H9 (cell line): ENCODE measurements at regions not wholly inside any gene's neighbourhood (a gene's known extent, or its start where the extent isn't known, plus 50 kb on each side); places are given as distances from the start of the nearest gene placed in this dataset.

Experiments used
- DNase-seq: peaks from one replicate; pipeline ENCODE4 v3.0.0-alpha.2; 2017
- H2AFZ ChIP-seq: one replicate; pipeline ENCODE4 v1.6.1; 2013; ENCODE audit warnings: mild to moderate bottlenecking, low read length, control low read depth, moderate library complexity
- H2AK5ac ChIP-seq: 2 replicates; pipeline ENCODE4 v1.6.1; 2013; ENCODE audit warnings: low read length, control low read depth, mixed read lengths; ENCODE audit not compliant: insufficient read length
- H2BK120ac ChIP-seq: one replicate; pipeline ENCODE4 v1.6.1; 2013; ENCODE audit warnings: low read depth, mild to moderate bottlenecking, low read length, control low read depth, inconsistent platforms; ENCODE audit not compliant: poor library complexity, severe bottlenecking
- H2BK12ac ChIP-seq: 2 replicates; pipeline ENCODE4 v1.6.1; 2013; ENCODE audit warnings: low read length, control low read depth, mixed read lengths, low read depth; ENCODE audit not compliant: insufficient read length
- H2BK15ac ChIP-seq: 2 replicates; pipeline ENCODE4 v1.6.1; 2013; ENCODE audit warnings: low read depth, low read length, control low read depth
- H2BK20ac ChIP-seq: one replicate; pipeline ENCODE4 v1.6.1; 2013; ENCODE audit warnings: low read depth, mild to moderate bottlenecking, low read length, control low read depth, inconsistent platforms; ENCODE audit not compliant: poor library complexity, severe bottlenecking
- H2BK5ac ChIP-seq: 2 replicates; pipeline ENCODE4 v1.6.1; 2013; ENCODE audit warnings: low read length, control low read depth, mixed read lengths; ENCODE audit not compliant: insufficient read length
- H3K14ac ChIP-seq: 2 replicates; pipeline ENCODE4 v1.6.1; 2013; ENCODE audit warnings: low read length, control low read depth; ENCODE audit not compliant: insufficient read depth
- H3K18ac ChIP-seq: 2 replicates; pipeline ENCODE4 v1.6.1; 2013; ENCODE audit warnings: low read depth, mild to moderate bottlenecking, mixed read lengths, low read length, control low read depth; ENCODE audit not compliant: insufficient read length
- H3K23ac ChIP-seq: 2 replicates; pipeline ENCODE4 v1.6.1; 2013; ENCODE audit warnings: low read length, control low read depth, mixed read lengths, low read depth; ENCODE audit not compliant: insufficient read length
- H3K23me2 ChIP-seq: 2 replicates; pipeline ENCODE4 v1.6.1; 2013; ENCODE audit warnings: low read depth, mild to moderate bottlenecking, mixed read lengths, low read length, control low read depth; ENCODE audit not compliant: insufficient read length, poor library complexity, severe bottlenecking
- H3K27ac ChIP-seq: 2 replicates; pipeline ENCODE4 v1.5.1; 2013; ENCODE audit warnings: low read length, control low read depth, mixed read lengths, low read depth; ENCODE audit not compliant: insufficient read length
- H3K27me3 ChIP-seq: 2 replicates; pipeline ENCODE4 v1.6.1; 2013; ENCODE audit warnings: low read length, control low read depth, inconsistent platforms; ENCODE audit not compliant: insufficient read depth
- H3K4ac ChIP-seq: 2 replicates; pipeline ENCODE4 v1.6.1; 2013; ENCODE audit warnings: low read depth, mild to moderate bottlenecking, control low read depth, inconsistent platforms, low read length, moderate library complexity
- H3K4me1 ChIP-seq: 2 replicates; pipeline ENCODE4 v1.6.1; 2013; ENCODE audit warnings: low read length, control low read depth, inconsistent platforms; ENCODE audit not compliant: insufficient read depth
- H3K4me2 ChIP-seq: 2 replicates; pipeline ENCODE4 v1.6.1; 2013; ENCODE audit warnings: low read length, control low read depth, mixed read lengths; ENCODE audit not compliant: insufficient read length, insufficient read depth
- H3K56ac ChIP-seq: 2 replicates; pipeline ENCODE4 v1.6.1; 2013; ENCODE audit warnings: low read depth, mild to moderate bottlenecking, mixed read lengths, low read length, control low read depth; ENCODE audit not compliant: insufficient read length
- H3K79me1 ChIP-seq: 2 replicates; pipeline ENCODE4 v1.6.1; 2013; ENCODE audit warnings: low read depth, mild to moderate bottlenecking, moderate library complexity, low read length, control low read depth, inconsistent platforms; ENCODE audit not compliant: insufficient read depth, poor library complexity, severe bottlenecking
- H3K79me2 ChIP-seq: 2 replicates; pipeline ENCODE4 v1.6.1; 2013; ENCODE audit warnings: low read length, control low read depth, inconsistent platforms; ENCODE audit not compliant: insufficient read depth
- H3K9ac ChIP-seq: 2 replicates; pipeline ENCODE4 v1.6.1; 2013; ENCODE audit warnings: low read length, control low read depth, mixed read lengths; ENCODE audit not compliant: insufficient read length; ENCODE audit errors: extremely low read depth
- H3K9me3 ChIP-seq: one replicate; pipeline ENCODE4 v1.6.1; 2013; ENCODE audit warnings: low read depth, low read length, inconsistent platforms; ENCODE audit not compliant: control insufficient read depth
- H3T11ph ChIP-seq: one replicate; pipeline ENCODE4 v1.6.1; 2013; ENCODE audit warnings: mild to moderate bottlenecking, low read length, control low read depth, inconsistent platforms
- H4K20me1 ChIP-seq: one replicate; pipeline ENCODE4 v1.6.1; 2013; ENCODE audit not compliant: control insufficient read depth, insufficient read length, insufficient read depth
- H4K5ac ChIP-seq: 2 replicates; pipeline ENCODE4 v1.6.1; 2013; ENCODE audit warnings: low read depth, mild to moderate bottlenecking, mixed read lengths, low read length, control low read depth; ENCODE audit not compliant: insufficient read length
- H4K8ac ChIP-seq: replicated peaks from 2 replicates; pipeline ENCODE4 v1.6.1; 2013; ENCODE audit warnings: low read length, control low read depth, mixed read lengths, low read depth; ENCODE audit not compliant: insufficient read length
- H4K91ac ChIP-seq: 2 replicates; pipeline ENCODE4 v1.6.1; 2013; ENCODE audit warnings: low read depth, mild to moderate bottlenecking, moderate library complexity, mixed read lengths, low read length, control low read depth; ENCODE audit not compliant: insufficient read length
- H3K27ac Mint-ChIP-seq, 3 experiments: 2 replicates in 2 of 3; 3 replicates in 1 of 3; pipeline ENCODE4 v1.8.0; 2020 to 2021; ENCODE audit warnings: mixed read lengths in 3 of 3, mild to moderate bottlenecking in 1 of 3, moderate library complexity in 1 of 3
- H3K27me3 Mint-ChIP-seq: 2 replicates; pipeline ENCODE4 v1.8.0; 2021; ENCODE audit warnings: low read depth, mild to moderate bottlenecking, moderate library complexity, mixed read lengths
- H3K36me3 Mint-ChIP-seq, 3 experiments: 2 replicates in 2 of 3; 3 replicates in 1 of 3; pipeline ENCODE4 v1.8.0; 2020 to 2021; ENCODE audit warnings: low read depth in 3 of 3, mixed read lengths in 3 of 3; ENCODE audit not compliant: insufficient read depth in 1 of 3
- H3K4me1 Mint-ChIP-seq, 2 experiments: 2 replicates each; pipeline ENCODE4 v1.8.0; 2020; ENCODE audit warnings: mixed read lengths in 2 of 2
- H3K4me3 Mint-ChIP-seq, 2 experiments: 2 replicates in 1 of 2; 3 replicates in 1 of 2; pipeline ENCODE4 v1.8.0; 2020 to 2021; ENCODE audit warnings: mild to moderate bottlenecking in 2 of 2, mixed read lengths in 2 of 2, moderate library complexity in 1 of 2
- H3K9me3 Mint-ChIP-seq, 2 experiments: 2 replicates in 1 of 2; 3 replicates in 1 of 2; pipeline ENCODE4 v1.8.0; 2020; ENCODE audit warnings: mild to moderate bottlenecking in 2 of 2, mixed read lengths in 2 of 2, moderate library complexity in 1 of 2
- CTCF ChIP-seq: fragments of 200-600 bp; sonication (generic); conservative IDR thresholded peaks from 3 replicates; pipeline ENCODE4 v1.8.0; 2021; ENCODE audit warnings: antibody characterized with exemption, mild to moderate bottlenecking
- WGBS: extraction: QIAGEN DNeasy Blood & Tissue Kit; methylation state at CpG from one replicate; pipeline ENCODE4 v1.1.7; 2013; ENCODE audit warnings: missing lambda C conversion rate, low lambda C conversion rate, mixed read lengths; ENCODE audit not compliant: insufficient read length; ENCODE audit errors: extremely low coverage; 5-methylcytosine and 5-hydroxymethylcytosine counted together

DNA sequence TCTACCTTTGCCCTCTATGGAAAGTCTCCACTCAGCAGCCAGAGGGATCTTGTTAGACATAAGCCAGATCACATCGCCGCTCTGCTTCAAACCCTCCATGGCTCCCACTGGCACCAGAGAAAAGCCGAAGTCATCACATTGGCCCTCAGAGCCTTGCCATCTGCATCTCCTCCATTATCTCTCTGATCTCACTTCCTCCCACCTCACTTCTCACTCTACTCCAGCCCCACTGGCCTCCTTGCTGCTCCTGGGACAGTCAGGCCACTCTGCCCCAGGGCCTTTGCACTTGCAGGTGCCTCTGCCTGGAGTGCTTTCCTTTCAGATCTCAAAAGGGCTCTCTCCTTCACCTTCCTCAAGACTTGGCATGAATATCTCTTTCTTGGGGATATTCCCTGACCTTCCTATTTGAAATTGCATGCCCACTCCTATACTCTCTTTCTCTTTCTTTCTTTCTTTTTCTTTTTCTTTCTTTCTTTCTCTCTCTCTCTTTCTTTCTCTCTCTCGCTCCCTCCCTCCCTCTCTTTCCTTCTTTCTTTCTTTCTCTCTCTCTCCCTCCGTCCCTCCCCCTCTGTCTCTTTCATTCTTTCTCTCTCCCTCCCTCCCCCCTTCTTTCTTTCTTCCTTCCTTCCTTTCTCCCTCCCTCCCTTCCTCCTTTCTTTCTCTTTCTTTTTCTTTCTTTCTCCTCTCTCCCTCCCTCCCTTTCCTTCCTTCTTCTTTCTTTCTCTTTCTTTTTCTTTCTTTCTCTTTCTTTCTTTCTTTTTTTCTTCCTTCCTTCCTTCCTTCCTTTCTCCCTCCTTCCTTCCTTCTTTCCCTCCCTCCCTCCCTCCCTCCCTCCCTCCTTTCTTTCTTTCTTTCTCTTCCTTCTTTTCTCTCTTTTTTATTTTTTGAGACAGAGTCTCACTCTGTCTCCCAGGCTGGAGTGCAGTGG is 96.0 kb upstream of the CASZ1 start:
- no peak overlapping the region for H3K4ac ChIP-seq
- no CpG with 5 or more reads among the region's 5 CpGs for WGBS
- no peak overlapping the region for H3K27ac ChIP-seq
- H4K5ac ChIP-seq, result no peak overlapping the region
- no peak overlapping the region for H2BK15ac ChIP-seq
- no peaks in the 10 kb centered on the region for H3K36me3 Mint-ChIP-seq
- no peak overlapping the region for H3T11ph ChIP-seq
- H2BK12ac ChIP-seq, result no peak overlapping the region
- H4K20me1 ChIP-seq, result no peaks in the 10 kb centered on the region
- H3K14ac ChIP-seq, result no peak overlapping the region; the same call in 1 of the 2 replicates
- peaks cover 15 to 21% of the 10 kb centered on the region in 2 experiments for H3K4me1 Mint-ChIP-seq
- H3K4me3 Mint-ChIP-seq, result no peak overlapping the region
- no peak overlapping the region for H2BK5ac ChIP-seq
- no peak for DNase-seq
- H3K56ac ChIP-seq, result no peak overlapping the region
- no peak overlapping the region for H3K23ac ChIP-seq
- TF ChIP-seq CTCF, result no peak
- no peaks in the 10 kb centered on the region for H3K79me2 ChIP-seq
- H3K9me3 Mint-ChIP-seq, result peaks cover 0 to 3% of the 10 kb centered on the region in 2 experiments; a peak in 1 of 5 replicates
- H3K9ac ChIP-seq, result no peak overlapping the region
- H4K91ac ChIP-seq, result no peak overlapping the region
- no peak overlapping the region for H3K27ac Mint-ChIP-seq
- peaks cover 38% of the 10 kb centered on the region for H3K27me3 Mint-ChIP-seq
- H3K4me1 ChIP-seq, result no peaks in the 10 kb centered on the region
- H3K27me3 ChIP-seq, result peaks cover 2% of the 10 kb centered on the region; the same call in 1 of the 2 replicates
- no peaks in the 10 kb centered on the region for H3K79me1 ChIP-seq
- no peak overlapping the region for H3K18ac ChIP-seq
- no peak overlapping the region for H2AFZ ChIP-seq
- no peak overlapping the region for H3K4me2 ChIP-seq
- no peak overlapping the region for H4K8ac ChIP-seq
- no peak overlapping the region for H2AK5ac ChIP-seq
- H3K9me3 ChIP-seq, result no peaks in the 10 kb centered on the region
- H2BK20ac ChIP-seq, result no peak overlapping the region
- no peak overlapping the region for H2BK120ac ChIP-seq
- peaks cover 8% of the 10 kb centered on the region for H3K23me2 ChIP-seq
